22Rv1 (cell line): ENCODE measurements at regions not wholly inside any gene's neighbourhood (a gene's known extent, or its start where the extent isn't known, plus 50 kb on each side); places are given as distances from the start of the nearest gene placed in this dataset.

Experiments
- H3K27ac ChIP-seq: fragments of 450-650 bp; 2 replicates; pipeline ENCODE4 v1.5.1; 2017
- CTCF ChIP-seq: fragments of 450-650 bp; IDR thresholded peaks from 2 replicates; pipeline ENCODE4 v1.5.1; 2017; ENCODE audit warnings: mild to moderate bottlenecking
- ZFX ChIP-seq: fragments of 450-650 bp; IDR thresholded peaks from 2 replicates; pipeline ENCODE4 v1.6.1; 2017; ENCODE audit warnings: antibody characterized with exemption, borderline replicate concordance

- no peak overlapping the region for H3K27ac ChIP-seq
- TF ChIP-seq CTCF (no peak), ZFX (no peak)
Measured at GRCh38 chr13:40470660-40471059, 195.8 kb downstream of the FOXO1 start.

DNA sequence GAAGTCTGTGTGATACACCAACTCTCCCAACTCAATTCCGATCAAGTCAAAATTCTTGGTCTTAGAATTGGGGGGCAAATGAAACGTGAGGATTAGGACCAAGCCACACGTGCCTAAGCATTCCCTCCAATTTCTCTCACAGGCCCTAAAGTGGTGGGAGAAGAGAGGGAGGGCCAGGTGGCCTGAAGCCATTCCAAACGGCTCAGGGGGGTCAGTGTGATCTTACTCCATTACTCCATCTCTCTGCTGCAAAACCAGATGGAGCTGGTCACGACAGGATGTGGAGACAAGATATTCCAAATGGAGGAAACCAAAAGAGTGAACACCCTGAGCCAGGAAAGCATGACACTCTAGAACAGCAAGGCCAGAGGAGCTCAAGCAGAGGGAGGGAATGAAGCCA, 195.4 kb downstream of the FOXO1 start:
- H3K27ac ChIP-seq, result no peak overlapping the region
- TF ChIP-seq CTCF (no peak), ZFX (no peak)

DNA sequence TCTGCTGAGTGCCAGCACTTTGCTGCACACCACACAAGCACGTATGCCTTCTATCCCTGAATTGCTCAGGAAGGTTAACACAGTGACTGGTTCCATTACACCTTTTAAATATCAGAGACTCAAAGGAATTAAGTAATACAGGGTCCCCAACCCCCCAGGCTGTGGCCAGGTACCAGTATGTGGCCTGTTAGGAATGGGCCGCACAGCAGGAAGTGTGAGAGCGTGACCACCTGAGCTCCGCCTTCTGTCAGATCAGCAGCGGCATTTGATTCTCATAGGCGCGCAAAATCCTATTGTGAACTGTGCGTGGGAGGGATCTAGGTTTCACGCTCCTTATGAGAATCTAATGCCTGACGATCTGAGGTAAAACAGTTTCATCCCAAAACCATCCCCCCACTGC, 194.5 kb downstream of the FOXO1 start:
- H3K27ac ChIP-seq, result no peak overlapping the region
- TF ChIP-seq ZFX, result no peak
- no peak for TF ChIP-seq CTCF

DNA sequence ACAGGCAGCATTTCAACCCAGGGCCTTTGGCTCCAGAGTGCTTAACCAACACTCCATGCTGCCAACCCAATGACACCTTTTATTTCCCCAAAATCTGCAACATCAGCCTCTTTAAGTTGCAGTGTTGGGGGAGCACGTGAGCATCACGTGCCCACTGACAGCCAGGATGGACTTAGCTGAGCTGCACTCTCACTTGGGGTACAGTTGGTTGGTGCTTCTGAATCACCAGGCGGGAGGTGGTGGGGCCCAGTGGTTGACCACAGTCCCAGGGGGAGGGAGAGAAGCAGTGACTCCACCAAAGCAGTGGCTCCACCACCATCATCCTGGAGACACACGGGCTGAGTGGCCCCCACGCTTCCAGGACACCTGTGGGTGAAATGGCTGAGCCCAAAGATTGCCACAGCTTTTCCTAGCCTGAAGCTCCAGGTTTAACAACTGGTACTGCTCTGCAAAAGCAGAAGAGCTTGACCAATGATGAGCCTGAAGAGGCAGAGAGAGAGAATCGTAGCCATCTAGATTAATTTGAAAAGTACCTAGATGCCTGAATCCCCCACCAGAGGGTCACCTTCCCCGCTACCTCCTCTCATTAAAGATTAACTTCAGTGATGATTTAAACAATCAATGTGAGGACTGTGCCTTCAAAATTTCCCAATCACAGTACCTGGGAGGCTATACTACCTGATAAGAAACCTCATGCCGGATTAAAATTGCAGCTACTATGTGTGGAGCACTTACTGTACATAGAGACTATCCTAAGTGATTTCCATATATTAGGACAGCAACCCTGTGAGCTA, 193.8 kb downstream of the FOXO1 start:
- H3K27ac ChIP-seq, result no peak overlapping the region
- no peak for TF ChIP-seq ZFX
- no peak for TF ChIP-seq CTCF

GRCh38 chr13:40475617-40476016, 190.8 kb downstream of the FOXO1 start:
- TF ChIP-seq CTCF (no peak), ZFX (no peak)
- no peak overlapping the region for H3K27ac ChIP-seq

DNA sequence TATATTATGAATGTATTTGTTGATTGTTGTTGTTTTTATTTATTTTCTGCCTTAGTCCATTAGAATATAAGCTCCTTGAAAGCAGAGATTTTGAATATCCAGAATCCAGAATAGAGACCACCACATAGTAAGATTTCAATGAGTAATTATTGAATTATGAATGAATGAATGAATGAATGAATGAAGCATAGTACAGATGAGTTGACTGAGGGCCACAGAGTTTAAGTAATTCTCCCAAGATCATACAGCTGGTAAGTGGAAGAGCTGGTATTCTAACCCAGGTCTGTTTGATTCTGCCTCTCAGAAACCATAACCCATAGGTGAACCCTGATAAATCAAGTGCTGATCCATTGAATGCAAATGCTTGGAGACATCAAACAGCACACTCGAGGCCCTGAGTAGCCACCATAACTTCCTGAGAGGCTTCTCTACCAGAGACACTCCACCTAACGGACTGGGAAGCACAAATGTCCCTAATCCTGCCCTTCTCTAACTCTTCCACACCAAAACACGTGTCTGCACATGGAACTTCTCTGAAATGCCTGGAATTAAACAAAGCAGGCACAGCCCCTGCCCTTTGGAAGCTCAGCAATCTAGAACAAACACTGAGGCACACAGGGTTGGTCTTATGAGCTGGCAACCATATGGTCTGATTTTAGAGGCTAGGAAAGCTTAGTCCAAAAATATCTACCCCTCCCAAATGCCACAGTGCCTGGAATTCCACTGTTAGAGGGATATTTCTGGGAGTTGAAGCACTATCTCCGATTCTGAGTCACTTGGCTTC, 190.1 kb downstream of the FOXO1 start:
- TF ChIP-seq CTCF, result no peak
- TF ChIP-seq ZFX, result no peak
- no peak overlapping the region for H3K27ac ChIP-seq
